ENCODE measurements at regions not wholly inside any gene's neighbourhood (a gene's known extent, or its start where the extent isn't known, plus 50 kb on each side); places are given as distances from the start of the nearest gene placed in this dataset.
"Not testable (repeated sequence)": the region's sequence is repeated elsewhere in the genome, so short reads cannot be mapped to it uniquely, and the experiment has no call there.

DNA sequence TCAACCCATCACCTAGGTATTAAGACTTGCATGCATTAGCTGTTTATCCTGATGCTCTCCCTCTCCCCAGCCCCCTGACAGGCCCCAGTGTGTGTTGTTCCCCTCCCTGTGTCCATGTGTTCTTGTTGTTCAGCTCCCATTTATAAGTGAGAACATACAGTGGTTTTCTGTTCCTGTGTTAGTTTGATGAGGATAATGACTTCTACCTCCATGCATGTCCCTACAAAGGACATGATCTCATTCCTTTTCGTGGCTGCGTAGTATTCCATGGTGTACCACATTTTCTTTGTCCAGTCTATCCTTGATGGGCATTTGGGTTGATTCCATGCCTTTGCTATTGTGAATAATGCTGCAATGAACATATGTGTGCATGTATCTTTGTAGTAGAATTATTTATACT lies 578.3 kb downstream of the ZNF608 start:
- H3K4me1 ChIP-seq (ENCODE audit: control insufficient read depth in 4 of 4, insufficient read depth in 4 of 4, low read length in 3 of 4); H3K4me3 ChIP-seq (ENCODE audit: low read depth in 1 of 3, low read length in 3 of 3); H3K36me3 ChIP-seq (ENCODE audit: control insufficient read depth in 4 of 4, insufficient read depth in 3 of 4, low read depth in 1 of 4, low read length in 3 of 4); DNase-seq (ENCODE audit: low spot score); H3K9ac ChIP-seq (ENCODE audit: low read depth in 1 of 2, low read length in 2 of 2); H3K27me3 ChIP-seq (ENCODE audit: control insufficient read depth in 4 of 4, insufficient read depth in 4 of 4, low read length in 3 of 4); H3K27ac ChIP-seq (ENCODE audit: low read depth in 1 of 2, low read length in 2 of 2); H3K9me3 ChIP-seq (ENCODE audit: control insufficient read depth in 4 of 4, low read length in 3 of 4): not testable (repeated sequence)
- 91% methylated on average over 2 of the region's 2 CpGs for WGBS

DNA sequence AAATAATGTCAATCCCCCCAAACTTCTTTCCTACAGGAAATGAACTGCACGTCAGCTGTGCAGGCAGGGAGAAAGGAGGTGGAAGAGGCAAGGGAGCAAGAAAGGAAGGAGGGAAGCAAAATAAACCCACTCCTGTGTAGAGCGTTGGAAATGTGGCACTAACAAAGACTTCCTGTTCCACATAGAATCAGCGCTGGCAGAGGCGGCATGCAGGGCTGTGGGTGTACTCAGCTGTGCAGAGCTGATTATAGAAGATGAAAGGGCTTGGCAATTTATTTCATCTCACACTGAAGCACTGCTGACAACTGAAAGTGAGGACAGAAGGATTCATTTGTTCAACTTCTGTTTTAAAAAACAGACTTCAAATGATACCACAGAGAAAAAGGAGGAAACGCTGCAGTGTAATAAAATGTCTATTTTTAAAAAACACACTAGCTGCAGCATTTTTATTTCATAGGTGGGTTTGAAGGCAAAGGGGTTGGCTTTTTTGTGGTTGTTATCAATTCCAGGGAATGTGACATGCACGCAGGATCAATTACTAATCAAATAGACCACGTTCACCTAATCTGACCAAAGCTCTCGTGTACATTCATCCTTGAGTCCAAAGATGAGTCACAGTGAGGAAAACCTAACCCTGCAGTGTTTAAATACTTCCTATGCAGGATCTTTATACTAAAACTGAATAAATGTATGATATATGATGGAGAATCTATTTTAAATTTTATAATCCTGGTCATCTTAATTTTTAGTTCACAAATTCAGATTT lies 583.5 kb downstream of the ZNF608 start:
- H3K4me1 ChIP-seq (ENCODE audit: control insufficient read depth in 4 of 4, insufficient read depth in 4 of 4, low read length in 3 of 4), result no peaks in the 10 kb centered on the region
- no peak for DNase-seq (ENCODE audit: low spot score)

More for the DNA sequence above, 583.5 kb downstream of the ZNF608 start:
- no peak for TF ChIP-seq JUND (IDR thresholded peaks at IDR 0.05)
- no peak for TF ChIP-seq EGR1 (IDR thresholded peaks at IDR 0.05; ENCODE audit: low read depth in 2 of 2)
- TF ChIP-seq, protein P1, sequence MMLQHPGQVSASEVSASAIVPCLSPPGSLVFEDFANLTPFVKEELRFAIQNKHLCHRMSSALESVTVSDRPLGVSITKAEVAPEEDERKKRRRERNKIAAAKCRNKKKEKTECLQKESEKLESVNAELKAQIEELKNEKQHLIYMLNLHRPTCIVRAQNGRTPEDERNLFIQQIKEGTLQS (IDR thresholded peaks at IDR 0.05), result no peak
- TF ChIP-seq, protein P2, sequence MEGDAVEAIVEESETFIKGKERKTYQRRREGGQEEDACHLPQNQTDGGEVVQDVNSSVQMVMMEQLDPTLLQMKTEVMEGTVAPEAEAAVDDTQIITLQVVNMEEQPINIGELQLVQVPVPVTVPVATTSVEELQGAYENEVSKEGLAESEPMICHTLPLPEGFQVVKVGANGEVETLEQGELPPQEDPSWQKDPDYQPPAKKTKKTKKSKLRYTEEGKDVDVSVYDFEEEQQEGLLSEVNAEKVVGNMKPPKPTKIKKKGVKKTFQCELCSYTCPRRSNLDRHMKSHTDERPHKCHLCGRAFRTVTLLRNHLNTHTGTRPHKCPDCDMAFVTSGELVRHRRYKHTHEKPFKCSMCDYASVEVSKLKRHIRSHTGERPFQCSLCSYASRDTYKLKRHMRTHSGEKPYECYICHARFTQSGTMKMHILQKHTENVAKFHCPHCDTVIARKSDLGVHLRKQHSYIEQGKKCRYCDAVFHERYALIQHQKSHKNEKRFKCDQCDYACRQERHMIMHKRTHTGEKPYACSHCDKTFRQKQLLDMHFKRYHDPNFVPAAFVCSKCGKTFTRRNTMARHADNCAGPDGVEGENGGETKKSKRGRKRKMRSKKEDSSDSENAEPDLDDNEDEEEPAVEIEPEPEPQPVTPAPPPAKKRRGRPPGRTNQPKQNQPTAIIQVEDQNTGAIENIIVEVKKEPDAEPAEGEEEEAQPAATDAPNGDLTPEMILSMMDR (IDR thresholded peaks at IDR 0.05; ENCODE audit: low read depth, low read length, missing input control), result no peak
- TF ChIP-seq FOXA2 (IDR thresholded peaks at IDR 0.05), result no peak
- TF ChIP-seq, protein P3, sequence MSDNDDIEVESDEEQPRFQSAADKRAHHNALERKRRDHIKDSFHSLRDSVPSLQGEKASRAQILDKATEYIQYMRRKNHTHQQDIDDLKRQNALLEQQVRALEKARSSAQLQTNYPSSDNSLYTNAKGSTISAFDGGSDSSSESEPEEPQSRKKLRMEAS (IDR thresholded peaks at IDR 0.05), result no peak
- no peak for TF ChIP-seq YY1 (IDR thresholded peaks at IDR 0.05)
- TF ChIP-seq HNF4G (IDR thresholded peaks at IDR 0.05), result no peak
- TF ChIP-seq GABPA (IDR thresholded peaks at IDR 0.05 in 1 of 2, conservative IDR thresholded peaks at IDR 0.05 in 1 of 2), result no peak
- no peak for TF ChIP-seq TAF1 (conservative IDR thresholded peaks at IDR 0.05)
- TF ChIP-seq, protein P4, sequence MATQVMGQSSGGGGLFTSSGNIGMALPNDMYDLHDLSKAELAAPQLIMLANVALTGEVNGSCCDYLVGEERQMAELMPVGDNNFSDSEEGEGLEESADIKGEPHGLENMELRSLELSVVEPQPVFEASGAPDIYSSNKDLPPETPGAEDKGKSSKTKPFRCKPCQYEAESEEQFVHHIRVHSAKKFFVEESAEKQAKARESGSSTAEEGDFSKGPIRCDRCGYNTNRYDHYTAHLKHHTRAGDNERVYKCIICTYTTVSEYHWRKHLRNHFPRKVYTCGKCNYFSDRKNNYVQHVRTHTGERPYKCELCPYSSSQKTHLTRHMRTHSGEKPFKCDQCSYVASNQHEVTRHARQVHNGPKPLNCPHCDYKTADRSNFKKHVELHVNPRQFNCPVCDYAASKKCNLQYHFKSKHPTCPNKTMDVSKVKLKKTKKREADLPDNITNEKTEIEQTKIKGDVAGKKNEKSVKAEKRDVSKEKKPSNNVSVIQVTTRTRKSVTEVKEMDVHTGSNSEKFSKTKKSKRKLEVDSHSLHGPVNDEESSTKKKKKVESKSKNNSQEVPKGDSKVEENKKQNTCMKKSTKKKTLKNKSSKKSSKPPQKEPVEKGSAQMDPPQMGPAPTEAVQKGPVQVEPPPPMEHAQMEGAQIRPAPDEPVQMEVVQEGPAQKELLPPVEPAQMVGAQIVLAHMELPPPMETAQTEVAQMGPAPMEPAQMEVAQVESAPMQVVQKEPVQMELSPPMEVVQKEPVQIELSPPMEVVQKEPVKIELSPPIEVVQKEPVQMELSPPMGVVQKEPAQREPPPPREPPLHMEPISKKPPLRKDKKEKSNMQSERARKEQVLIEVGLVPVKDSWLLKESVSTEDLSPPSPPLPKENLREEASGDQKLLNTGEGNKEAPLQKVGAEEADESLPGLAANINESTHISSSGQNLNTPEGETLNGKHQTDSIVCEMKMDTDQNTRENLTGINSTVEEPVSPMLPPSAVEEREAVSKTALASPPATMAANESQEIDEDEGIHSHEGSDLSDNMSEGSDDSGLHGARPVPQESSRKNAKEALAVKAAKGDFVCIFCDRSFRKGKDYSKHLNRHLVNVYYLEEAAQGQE (IDR thresholded peaks at IDR 0.05), result no peak
- TF ChIP-seq FOXA1 (IDR thresholded peaks at IDR 0.05), result no peak
- no peak for TF ChIP-seq SP1 (IDR thresholded peaks at IDR 0.05)
- TF ChIP-seq RAD21 (IDR thresholded peaks at IDR 0.05), result no peak
- no peak for TF ChIP-seq HNF4A (conservative IDR thresholded peaks at IDR 0.05)
- no peak overlapping the region for H3K27ac ChIP-seq (ENCODE audit: low read depth in 1 of 2, low read length in 2 of 2)
- no peaks in the 10 kb centered on the region for H3K36me3 ChIP-seq (ENCODE audit: control insufficient read depth in 4 of 4, insufficient read depth in 3 of 4, low read depth in 1 of 4, low read length in 3 of 4)
- peaks cover 0 to 4% (median 0%) of the 10 kb centered on the region in 4 donors for H3K27me3 ChIP-seq (ENCODE audit: control insufficient read depth in 4 of 4, insufficient read depth in 4 of 4, low read length in 3 of 4)
- 34% methylated on average over 8 of the region's 8 CpGs for WGBS
- H3K4me3 ChIP-seq (ENCODE audit: low read depth in 1 of 3, low read length in 3 of 3), result no peak overlapping the region
- H3K9ac ChIP-seq (ENCODE audit: low read depth in 1 of 2, low read length in 2 of 2), result no peak overlapping the region
- no peaks in the 10 kb centered on the region for H3K9me3 ChIP-seq (ENCODE audit: control insufficient read depth in 4 of 4, low read length in 3 of 4)
